ENCODE measurements at regions not wholly inside any gene's neighbourhood (a gene's known extent, or its start where the extent isn't known, plus 50 kb on each side); places are given as distances from the start of the nearest gene placed in this dataset.

DNA sequence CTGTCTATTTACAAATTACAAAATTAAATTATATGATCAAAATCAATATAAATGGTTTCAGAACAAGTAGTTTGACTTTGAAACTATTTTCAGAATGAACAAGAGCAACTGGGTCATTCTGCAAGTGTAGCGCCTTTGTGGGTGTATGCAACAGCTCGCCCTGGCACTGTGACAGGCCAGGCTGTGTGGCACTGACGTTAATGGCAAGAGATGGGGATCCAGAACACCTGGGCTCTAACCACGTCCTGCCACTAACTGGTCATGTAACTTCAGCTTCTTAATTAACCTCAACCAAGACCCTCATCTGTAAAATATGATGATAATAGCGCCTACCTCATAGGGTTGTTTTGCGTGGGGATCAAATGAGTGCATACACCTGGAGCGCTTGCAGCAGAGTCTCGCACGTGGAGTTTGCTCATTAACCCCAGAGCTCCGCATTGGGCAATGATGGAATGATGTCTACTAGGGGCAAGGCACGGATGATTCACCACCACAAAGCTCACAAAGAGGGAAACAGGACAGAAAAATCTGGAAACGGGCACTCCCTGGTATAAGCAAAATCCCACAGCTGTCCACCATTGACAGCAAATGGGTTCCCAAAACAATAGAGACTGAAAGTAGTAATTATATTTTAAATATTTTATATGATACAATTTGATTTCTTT, 639.4 kb downstream of the SEMA5A start:
- Histone ChIP-seq H3K4me1 (ENCODE audit: insufficient read depth, low read length) (no peaks in the 10 kb centered on the region), H3K36me3 (ENCODE audit: insufficient read depth, low read length) (no peaks in the 10 kb centered on the region), H3K9me3 (ENCODE audit: control insufficient read depth in 1 of 2, insufficient read depth in 1 of 2, low read length in 2 of 2) (peaks cover 0 to 4% of the 10 kb centered on the region in 2 experiments), H3K27ac (ENCODE audit: low read depth in 1 of 2, low read length in 2 of 2) (no peak overlapping the region), H3K4me3 (ENCODE audit: low read length) (no peak overlapping the region), H3K27me3 (ENCODE audit: control insufficient read depth in 1 of 2, insufficient read depth in 2 of 2, low read length in 2 of 2) (no peaks in the 10 kb centered on the region)
- ATAC-seq (ENCODE audit: poor library complexity) (no peak), DNase-seq (no peak)
- Mint-ChIP-seq H3K27me3 (no peaks in the 10 kb centered on the region), H3K27ac (no peak overlapping the region), H3K9me3 (peaks cover 11% of the 10 kb centered on the region), H3K36me3 (ENCODE audit: low read depth) (no peaks in the 10 kb centered on the region), H3K4me3 (no peak overlapping the region), H3K4me1 (ENCODE audit: low read depth) (no peaks in the 10 kb centered on the region)
- TF ChIP-seq, protein P1, sequence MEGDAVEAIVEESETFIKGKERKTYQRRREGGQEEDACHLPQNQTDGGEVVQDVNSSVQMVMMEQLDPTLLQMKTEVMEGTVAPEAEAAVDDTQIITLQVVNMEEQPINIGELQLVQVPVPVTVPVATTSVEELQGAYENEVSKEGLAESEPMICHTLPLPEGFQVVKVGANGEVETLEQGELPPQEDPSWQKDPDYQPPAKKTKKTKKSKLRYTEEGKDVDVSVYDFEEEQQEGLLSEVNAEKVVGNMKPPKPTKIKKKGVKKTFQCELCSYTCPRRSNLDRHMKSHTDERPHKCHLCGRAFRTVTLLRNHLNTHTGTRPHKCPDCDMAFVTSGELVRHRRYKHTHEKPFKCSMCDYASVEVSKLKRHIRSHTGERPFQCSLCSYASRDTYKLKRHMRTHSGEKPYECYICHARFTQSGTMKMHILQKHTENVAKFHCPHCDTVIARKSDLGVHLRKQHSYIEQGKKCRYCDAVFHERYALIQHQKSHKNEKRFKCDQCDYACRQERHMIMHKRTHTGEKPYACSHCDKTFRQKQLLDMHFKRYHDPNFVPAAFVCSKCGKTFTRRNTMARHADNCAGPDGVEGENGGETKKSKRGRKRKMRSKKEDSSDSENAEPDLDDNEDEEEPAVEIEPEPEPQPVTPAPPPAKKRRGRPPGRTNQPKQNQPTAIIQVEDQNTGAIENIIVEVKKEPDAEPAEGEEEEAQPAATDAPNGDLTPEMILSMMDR (IDR thresholded peaks at IDR 0.05): no peak
- intact Hi-C loops (cut with DNase I, micrococcal nuclease): no loop called here
- POLR2A ChIA-PET: no interaction called here
- CTCF ChIA-PET: no interaction called here

DNA sequence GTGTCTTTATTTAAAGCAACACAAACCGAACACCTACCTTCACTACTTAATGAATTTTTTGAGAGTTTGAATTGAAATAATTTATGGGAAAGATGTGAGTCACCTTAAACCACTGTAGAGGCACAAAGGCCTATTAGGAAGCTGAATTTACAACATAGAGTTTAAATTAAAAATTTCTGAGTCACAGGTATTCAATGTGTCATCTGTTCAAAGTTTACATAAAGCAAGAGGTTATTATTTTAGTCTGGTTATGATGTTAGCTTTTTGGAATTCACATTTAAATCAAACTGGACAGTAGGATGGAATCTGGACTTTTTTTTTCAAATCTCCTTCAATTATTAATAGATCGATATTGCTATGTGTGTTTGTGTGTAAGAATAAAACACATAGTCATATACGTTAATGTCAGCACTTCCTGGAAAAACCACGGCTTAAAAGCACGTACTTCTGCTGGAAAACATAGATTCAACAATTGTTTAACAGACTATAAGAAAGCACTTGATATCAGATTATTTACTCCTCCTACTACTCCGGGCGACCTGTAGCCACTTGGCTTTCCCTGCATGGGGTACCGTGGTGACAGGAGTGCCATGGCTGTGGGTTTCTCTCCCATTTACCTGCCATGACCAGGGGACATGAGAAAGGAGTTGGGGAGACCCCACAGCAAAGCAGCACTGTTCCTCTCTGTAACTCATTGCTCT, 638.6 kb downstream of the SEMA5A start:
- no peak overlapping the region for H3K27ac ChIP-seq (ENCODE audit: low read depth in 1 of 2, low read length in 2 of 2)
- ATAC-seq (ENCODE audit: poor library complexity) (no peak), DNase-seq (no peak)
- intact Hi-C loops (cut with DNase I, micrococcal nuclease): no loop called here
- no peaks in the 10 kb centered on the region for H3K36me3 ChIP-seq (ENCODE audit: insufficient read depth, low read length)
- ChIA-PET POLR2A (no interaction called here), CTCF (no interaction called here)
- Mint-ChIP-seq H3K36me3 (ENCODE audit: low read depth) (no peaks in the 10 kb centered on the region), H3K9me3 (peaks cover 7% of the 10 kb centered on the region), H3K27ac (no peak overlapping the region), H3K4me3 (no peak overlapping the region), H3K4me1 (ENCODE audit: low read depth) (no peaks in the 10 kb centered on the region), H3K27me3 (no peaks in the 10 kb centered on the region)
- H3K9me3 ChIP-seq (ENCODE audit: control insufficient read depth in 1 of 2, insufficient read depth in 1 of 2, low read length in 2 of 2): peaks cover 0 to 4% of the 10 kb centered on the region in 2 experiments
- H3K27me3 ChIP-seq (ENCODE audit: control insufficient read depth in 1 of 2, insufficient read depth in 2 of 2, low read length in 2 of 2): no peaks in the 10 kb centered on the region
- no peak overlapping the region for H3K4me3 ChIP-seq (ENCODE audit: low read length)
- H3K4me1 ChIP-seq (ENCODE audit: insufficient read depth, low read length): no peaks in the 10 kb centered on the region
- TF ChIP-seq, protein P1 (IDR thresholded peaks at IDR 0.05): no peak

DNA sequence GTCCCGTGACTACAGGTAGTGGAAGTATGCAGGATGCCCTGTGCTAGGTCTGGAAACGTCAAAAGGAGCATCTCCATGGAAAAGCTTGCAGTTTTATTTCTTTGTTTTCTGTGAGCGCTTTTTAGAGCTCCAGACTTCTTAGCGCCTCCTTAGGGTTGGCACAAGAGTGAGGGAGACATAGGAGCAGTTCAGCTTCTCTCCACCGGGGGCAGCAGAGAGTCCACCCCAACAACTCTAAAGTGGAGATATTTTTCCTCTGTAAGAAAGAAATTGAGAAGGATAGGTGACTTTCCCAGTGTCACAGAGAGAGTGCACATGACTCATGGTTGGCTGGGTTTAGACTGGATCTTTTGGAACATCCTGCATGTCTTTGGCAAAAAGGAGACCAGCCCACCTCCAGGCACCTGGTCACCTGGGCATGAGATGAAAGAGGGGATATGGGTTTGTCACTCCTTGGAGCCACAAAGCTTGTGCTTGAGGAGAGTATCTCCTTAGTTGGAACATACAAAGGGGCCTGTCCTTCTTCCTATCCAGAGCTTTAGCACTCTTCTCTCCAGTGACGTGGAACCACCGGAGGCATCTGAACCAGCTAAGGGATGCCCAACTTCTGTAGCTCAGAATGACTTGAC, 637.7 kb downstream of the SEMA5A start:
- peaks cover 0 to 4% of the 10 kb centered on the region in 2 experiments for H3K9me3 ChIP-seq (ENCODE audit: control insufficient read depth in 1 of 2, insufficient read depth in 1 of 2, low read length in 2 of 2)
- no peak overlapping the region for H3K4me3 Mint-ChIP-seq
- H3K27me3 Mint-ChIP-seq: no peaks in the 10 kb centered on the region
- no peak for ATAC-seq (ENCODE audit: poor library complexity)
- H3K36me3 Mint-ChIP-seq (ENCODE audit: low read depth): no peaks in the 10 kb centered on the region
- no peak for DNase-seq
- H3K4me1 Mint-ChIP-seq (ENCODE audit: low read depth): no peaks in the 10 kb centered on the region
- TF ChIP-seq, protein P1 (IDR thresholded peaks at IDR 0.05): no peak
- H3K27me3 ChIP-seq (ENCODE audit: control insufficient read depth in 1 of 2, insufficient read depth in 2 of 2, low read length in 2 of 2): no peaks in the 10 kb centered on the region
- POLR2A ChIA-PET: no interaction called here
- H3K9me3 Mint-ChIP-seq: no peaks in the 10 kb centered on the region
- CTCF ChIA-PET: no interaction called here
- intact Hi-C loops (cut with DNase I, micrococcal nuclease): no loop called here
- no peak overlapping the region for H3K4me3 ChIP-seq (ENCODE audit: low read length)
- H3K4me1 ChIP-seq (ENCODE audit: insufficient read depth, low read length): no peaks in the 10 kb centered on the region
- H3K36me3 ChIP-seq (ENCODE audit: insufficient read depth, low read length): no peaks in the 10 kb centered on the region
- no peak overlapping the region for H3K27ac Mint-ChIP-seq
- H3K27ac ChIP-seq (ENCODE audit: low read depth in 1 of 2, low read length in 2 of 2): no peak overlapping the region
